Activated T-cell treated with anti-CD3 and anti-CD28 coated beads, Interleukin-2, amount 50 U/mL, for 48 hours (primary cell): ENCODE measurements at regions not wholly inside any gene's neighbourhood (a gene's known extent, or its start where the extent isn't known, plus 50 kb on each side); places are given as distances from the start of the nearest gene placed in this dataset.
"Not testable (repeated sequence)": the region's sequence is repeated elsewhere in the genome, so short reads cannot be mapped to it uniquely, and the experiment has no call there.

ENCODE experiments used
- DNase-seq, 2 experiments: peaks; one replicate each; pipeline ENCODE4 v3.0.0-alpha.2; 2020

GRCh38 chr7:155377838-155378579, 79.9 kb upstream of the EN2 start:
- no peak for DNase-seq

DNA sequence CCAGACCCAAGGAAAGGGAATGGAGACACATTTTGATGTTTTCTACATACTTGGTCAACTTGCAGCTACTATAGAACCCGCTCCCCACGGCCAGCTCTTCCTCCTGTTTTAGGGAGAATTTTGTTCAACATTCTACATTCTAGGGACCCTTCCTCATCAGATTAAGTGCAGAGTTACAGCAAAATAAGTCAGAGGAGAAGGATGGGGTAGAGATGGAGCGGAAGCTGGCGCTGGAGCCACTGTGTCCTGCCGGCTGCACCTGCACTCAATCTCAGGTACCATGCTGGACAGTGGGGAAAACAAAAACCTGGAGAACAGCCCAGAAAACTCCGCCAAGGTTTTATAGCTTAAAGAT, 79.4 kb upstream of the EN2 start:
- DNase-seq, result no peak

GRCh38 chr7:155378959-155379871, 78.7 kb upstream of the EN2 start:
- DNase-seq, result no peak

GRCh38 chr7:155380221-155380861, 77.6 kb upstream of the EN2 start:
- DNase-seq, result peak; percentile 80 to 84

- DNase-seq, result no peak
These were observed 76.7 kb upstream of the EN2 start for GRCh38 chr7:155380976-155381851.

GRCh38 chr7:155381852-155382801, 75.8 kb upstream of the EN2 start:
- peak in 1 of 2 experiments; percentile 29 for DNase-seq

GRCh38 chr7:155382802-155383171, 75.1 kb upstream of the EN2 start:
- no peak for DNase-seq

GRCh38 chr7:155383756-155384491, 74.0 kb upstream of the EN2 start:
- DNase-seq, result no peak

GRCh38 chr7:155384751-155385150, 73.2 kb upstream of the EN2 start:
- DNase-seq, result no peak

DNA sequence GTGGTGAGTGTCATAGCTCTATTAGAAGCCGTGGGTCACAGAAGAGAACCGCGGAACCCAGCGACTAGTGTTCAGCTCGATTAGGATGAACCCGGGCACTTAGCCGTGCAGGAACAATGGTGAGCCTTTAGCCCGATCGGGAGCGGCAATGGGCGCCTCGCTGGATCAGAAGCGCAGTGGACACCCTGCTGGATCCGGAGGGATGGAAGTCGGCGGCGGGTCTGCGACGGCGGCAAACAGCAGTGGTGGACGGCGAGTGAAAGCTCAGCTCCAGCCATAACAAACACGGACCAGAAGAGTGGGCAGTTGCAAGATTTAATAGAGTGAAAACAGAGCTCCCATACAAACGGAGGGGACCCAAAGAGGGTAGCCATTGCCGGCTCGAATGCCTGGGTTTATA, 72.7 kb upstream of the EN2 start:
- not testable (repeated sequence) for DNase-seq

DNA sequence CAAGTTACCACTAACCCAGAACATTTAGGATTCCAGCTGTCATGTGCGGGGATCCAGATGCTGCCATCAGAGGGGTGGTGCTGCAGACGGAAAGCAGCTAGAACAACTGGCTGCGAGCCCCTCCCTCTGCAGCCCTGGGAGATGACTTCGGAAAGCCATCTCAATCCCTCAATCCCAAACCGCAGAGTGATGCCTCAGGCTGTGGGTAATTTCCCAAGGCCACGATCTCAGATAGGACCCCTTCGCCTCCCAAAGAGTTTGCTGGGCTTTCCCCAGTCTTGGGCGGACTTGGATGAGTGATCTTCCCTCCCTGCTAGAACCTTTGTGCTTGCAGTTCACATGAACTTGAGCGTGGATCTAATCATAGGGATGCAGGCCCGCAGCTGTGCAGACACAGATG, 71.3 kb upstream of the EN2 start:
- DNase-seq, result no peak

DNA sequence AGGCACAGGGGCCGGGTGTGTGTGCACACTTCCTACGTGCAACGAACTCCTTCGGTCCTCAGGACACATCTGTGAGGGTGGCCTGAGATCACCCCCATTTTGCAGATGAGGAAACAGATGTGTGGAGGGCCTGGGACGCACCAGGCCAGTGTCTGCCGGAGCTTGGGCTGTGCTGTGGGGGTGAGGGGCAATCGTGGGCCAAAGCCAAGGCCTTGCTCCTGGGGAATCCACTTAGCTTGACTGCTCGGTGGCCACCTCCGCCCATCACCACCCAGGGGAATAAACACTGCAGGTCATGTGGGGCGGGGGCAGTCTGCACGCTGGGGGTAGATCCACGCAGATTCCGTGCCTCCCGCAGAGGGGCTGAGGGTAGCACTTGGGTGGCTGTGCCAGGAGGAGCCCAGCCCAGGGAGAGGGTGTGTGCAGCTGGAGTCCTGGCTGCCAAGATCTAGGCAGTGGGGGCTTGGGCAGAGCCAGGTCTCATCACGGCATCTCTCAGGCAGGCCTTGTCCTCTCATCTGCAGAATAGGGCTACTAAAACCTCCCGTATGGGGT, 70.8 kb upstream of the EN2 start:
- no peak for DNase-seq

GRCh38 chr7:155388561-155388960, 69.4 kb upstream of the EN2 start:
- no peak for DNase-seq

GRCh38 chr7:155391414-155391813, 66.5 kb upstream of the EN2 start:
- no peak for DNase-seq

DNA sequence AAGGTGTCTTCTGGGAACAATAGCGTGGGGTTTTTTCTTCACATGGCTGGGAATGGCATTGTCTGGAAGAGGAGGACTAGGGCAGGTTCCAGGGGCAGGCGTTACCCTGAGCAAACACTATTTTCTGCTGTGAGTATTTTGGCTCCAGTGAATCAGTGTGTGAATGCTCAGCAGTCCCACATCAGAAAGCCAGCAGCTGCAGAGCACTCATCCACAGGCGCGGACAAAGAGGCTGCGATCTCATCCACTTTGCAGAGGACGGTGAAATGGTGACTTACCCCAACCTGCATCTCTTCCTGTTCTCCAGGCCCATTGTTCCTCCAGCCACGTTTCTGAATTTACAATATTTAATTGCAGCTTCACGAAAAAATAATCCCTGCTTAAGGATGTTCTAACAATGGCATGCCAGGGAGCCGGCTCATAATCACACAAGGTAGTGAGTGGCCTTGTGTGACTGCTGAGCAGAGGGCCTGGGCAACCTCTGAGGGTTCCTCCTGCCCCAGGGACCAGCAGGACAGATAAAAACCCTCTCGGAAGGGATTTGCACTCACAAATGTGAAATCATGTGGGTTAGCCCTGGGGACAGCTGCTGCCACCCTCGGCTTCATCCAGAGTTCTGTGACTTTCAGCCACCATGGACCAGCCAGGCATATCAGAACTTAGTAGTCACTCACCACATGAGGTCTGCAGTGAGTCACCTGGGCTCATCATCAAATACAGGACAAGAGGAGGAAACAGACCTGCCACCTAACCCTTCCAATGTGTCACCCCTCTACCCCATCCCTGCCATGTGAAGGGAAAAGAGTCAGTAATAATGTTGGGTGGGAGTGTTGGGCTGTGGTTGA, 65.0 kb upstream of the EN2 start:
- no peak for DNase-seq

DNA sequence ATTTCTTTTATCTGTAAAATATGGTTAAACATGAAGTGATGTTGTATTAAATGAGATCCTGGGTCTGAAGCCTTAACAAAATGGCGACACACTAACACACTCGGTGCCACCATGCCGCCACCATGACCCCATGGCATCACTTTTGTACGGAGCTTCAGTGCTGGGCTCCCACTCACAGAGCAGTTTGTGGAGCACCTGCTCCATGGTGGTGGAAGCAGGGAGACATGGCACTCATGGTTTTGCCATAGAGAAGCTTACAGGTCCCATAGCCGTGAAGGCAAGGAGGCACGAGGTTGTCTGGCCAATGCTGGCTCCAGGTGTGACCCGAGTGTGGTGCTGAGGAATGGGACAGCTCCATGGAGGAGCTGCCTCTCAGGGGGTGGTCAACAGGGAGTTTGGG, 63.5 kb upstream of the EN2 start:
- no peak for DNase-seq

GRCh38 chr7:155395176-155395797, 62.6 kb upstream of the EN2 start:
- no peak for DNase-seq

DNA sequence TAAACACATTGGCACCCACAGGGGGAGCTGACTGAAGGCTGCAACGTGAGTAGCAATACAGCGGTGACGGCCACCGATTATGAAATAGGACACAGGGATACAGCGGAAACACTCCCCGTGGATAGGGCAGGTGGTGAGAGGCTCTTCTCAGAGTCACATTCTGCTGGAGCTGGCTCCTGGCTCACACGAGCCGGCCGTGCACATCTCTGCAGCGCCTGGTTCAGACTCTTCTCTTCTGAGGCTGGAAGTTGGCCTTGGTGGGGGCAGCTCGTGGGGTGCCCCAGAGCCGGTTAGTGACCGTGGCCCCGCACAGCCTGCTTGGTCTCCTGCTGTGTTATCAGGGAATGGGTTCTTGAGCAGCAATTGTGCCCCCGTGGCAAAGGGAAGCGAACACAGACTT, 61.3 kb upstream of the EN2 start:
- no peak for DNase-seq
